ENCODE measurements at regions not wholly inside any gene's neighbourhood (a gene's known extent, or its start where the extent isn't known, plus 50 kb on each side); places are given as distances from the start of the nearest gene placed in this dataset.

- no peaks in the 10 kb centered on the region for H3K9me3 ChIP-seq (ENCODE audit: control insufficient read depth, low read length)
- peaks cover 2% of the 10 kb centered on the region for H3K4me1 ChIP-seq (ENCODE audit: control insufficient read depth, insufficient read depth, low read length, poor library complexity, severe bottlenecking)
- WGBS, 2 experiments (ENCODE audit: insufficient coverage in 2 of 2) = 52 to 54% methylated on average over 26 to 29 of the region's 31 CpGs
- H3K27ac ChIP-seq (ENCODE audit: low read depth, low read length, severe bottlenecking) = no peak overlapping the region
- no peaks in the 10 kb centered on the region for H3K36me3 ChIP-seq (ENCODE audit: control insufficient read depth, insufficient read depth, low read length)
- no peak overlapping the region for H3K4me3 ChIP-seq (ENCODE audit: extremely low read depth, insufficient read depth, low read length, poor library complexity, severe bottlenecking)
Measured at GRCh38 chr4:1462009-1462767, 55.9 kb upstream of the NKX1-1 start.

GRCh38 chr4:1460967-1461868, 55.0 kb upstream of the NKX1-1 start:
- 86 to 94% methylated on average over 13 to 14 of the region's 19 CpGs for WGBS, 2 experiments (ENCODE audit: insufficient coverage in 2 of 2)
- Histone ChIP-seq H3K36me3 (ENCODE audit: control insufficient read depth, insufficient read depth, low read length) (no peaks in the 10 kb centered on the region), H3K4me3 (ENCODE audit: extremely low read depth, insufficient read depth, low read length, poor library complexity, severe bottlenecking) (no peak overlapping the region)

GRCh38 chr4:1459722-1460511, 53.7 kb upstream of the NKX1-1 start:
- peaks cover 7% of the 10 kb centered on the region for H3K9me3 ChIP-seq (ENCODE audit: control insufficient read depth, low read length)
- no peak overlapping the region for H3K4me3 ChIP-seq (ENCODE audit: extremely low read depth, insufficient read depth, low read length, poor library complexity, severe bottlenecking)
- H3K36me3 ChIP-seq (ENCODE audit: control insufficient read depth, insufficient read depth, low read length) = no peaks in the 10 kb centered on the region
- WGBS, 2 experiments (ENCODE audit: insufficient coverage in 2 of 2) = 55 to 58% methylated on average over 18 to 19 of the region's 26 CpGs
- peaks cover 2% of the 10 kb centered on the region for H3K4me1 ChIP-seq (ENCODE audit: control insufficient read depth, insufficient read depth, low read length, poor library complexity, severe bottlenecking)
- H3K27ac ChIP-seq (ENCODE audit: low read depth, low read length, severe bottlenecking) = no peak overlapping the region

More at GRCh38 chr4:1460967-1461868, 55.0 kb upstream of the NKX1-1 start:
- Histone ChIP-seq H3K27ac (ENCODE audit: low read depth, low read length, severe bottlenecking) (no peak overlapping the region), H3K4me1 (ENCODE audit: control insufficient read depth, insufficient read depth, low read length, poor library complexity, severe bottlenecking) (peaks cover 2% of the 10 kb centered on the region), H3K9me3 (ENCODE audit: control insufficient read depth, low read length) (peaks cover 3% of the 10 kb centered on the region)

GRCh38 chr4:1459081-1459721, 53.0 kb upstream of the NKX1-1 start:
- no peaks in the 10 kb centered on the region for H3K36me3 ChIP-seq (ENCODE audit: control insufficient read depth, insufficient read depth, low read length)
- H3K4me1 ChIP-seq (ENCODE audit: control insufficient read depth, insufficient read depth, low read length, poor library complexity, severe bottlenecking) = peaks cover 2% of the 10 kb centered on the region
- 31 to 33% methylated on average over 2 to 10 of the region's 16 CpGs for WGBS, 2 experiments (ENCODE audit: insufficient coverage in 2 of 2)
- no peak overlapping the region for H3K27ac ChIP-seq (ENCODE audit: low read depth, low read length, severe bottlenecking)
- H3K4me3 ChIP-seq (ENCODE audit: extremely low read depth, insufficient read depth, low read length, poor library complexity, severe bottlenecking) = no peak overlapping the region
- peaks cover 7% of the 10 kb centered on the region for H3K9me3 ChIP-seq (ENCODE audit: control insufficient read depth, low read length)

- WGBS, 2 experiments (ENCODE audit: insufficient coverage in 2 of 2) = 70 to 71% methylated on average over 1 to 3 of the region's 3 CpGs
- no peaks in the 10 kb centered on the region for H3K36me3 ChIP-seq (ENCODE audit: control insufficient read depth, insufficient read depth, low read length)
Measured at GRCh38 chr4:1458581-1458980, 52.3 kb upstream of the NKX1-1 start.

More at GRCh38 chr4:1458581-1458980, 52.3 kb upstream of the NKX1-1 start:
- no peak overlapping the region for H3K27ac ChIP-seq (ENCODE audit: low read depth, low read length, severe bottlenecking)
- H3K9me3 ChIP-seq (ENCODE audit: control insufficient read depth, low read length) = peaks cover 7% of the 10 kb centered on the region
- peaks cover 2% of the 10 kb centered on the region for H3K4me1 ChIP-seq (ENCODE audit: control insufficient read depth, insufficient read depth, low read length, poor library complexity, severe bottlenecking)
- H3K4me3 ChIP-seq (ENCODE audit: extremely low read depth, insufficient read depth, low read length, poor library complexity, severe bottlenecking) = no peak overlapping the region

All from mesodermal cell (in vitro differentiated cells).